ENCODE measurements at regions not wholly inside any gene's neighbourhood (a gene's known extent, or its start where the extent isn't known, plus 50 kb on each side); places are given as distances from the start of the nearest gene placed in this dataset.
"Not testable (repeated sequence)": the region's sequence is repeated elsewhere in the genome, so short reads cannot be mapped to it uniquely, and the experiment has no call there.

DNA sequence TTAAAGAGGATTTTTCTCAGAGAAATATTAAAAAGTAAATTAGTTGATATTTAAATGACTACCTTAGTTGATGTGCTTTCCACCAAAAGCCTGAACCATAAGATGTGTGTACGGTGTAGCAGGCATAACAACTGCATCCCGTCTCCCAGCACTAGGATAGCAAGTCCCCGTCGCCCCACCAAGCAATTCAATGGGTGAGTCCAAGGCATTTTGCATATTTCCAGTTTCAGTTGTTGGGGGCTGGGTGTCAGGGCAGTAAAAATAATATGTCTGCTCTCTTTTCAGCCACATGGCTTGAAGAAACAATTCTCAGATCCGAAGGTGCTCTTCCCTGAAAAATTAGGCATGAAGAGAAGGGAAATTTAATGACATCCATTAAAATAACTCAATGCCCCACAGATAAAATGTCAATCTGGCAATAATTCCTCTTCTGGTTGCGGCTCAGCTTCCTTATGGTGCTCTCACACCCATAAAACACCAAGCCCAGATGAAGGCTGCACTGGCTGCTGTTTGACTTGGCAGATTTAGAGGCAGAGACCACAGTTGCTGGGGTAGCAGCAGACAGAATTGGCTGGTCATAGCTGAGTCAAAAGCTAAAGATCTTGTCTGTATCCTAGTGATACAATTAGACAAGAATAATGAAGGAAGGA, 124.4 kb upstream of the ADCY2 start:
- H3K4me3 ChIP-seq (ENCODE audit: control insufficient read depth, low read depth, low read length) = no peak overlapping the region
- DNase-seq (ENCODE audit: low read depth) = no peak
- TF ChIP-seq, protein P1, sequence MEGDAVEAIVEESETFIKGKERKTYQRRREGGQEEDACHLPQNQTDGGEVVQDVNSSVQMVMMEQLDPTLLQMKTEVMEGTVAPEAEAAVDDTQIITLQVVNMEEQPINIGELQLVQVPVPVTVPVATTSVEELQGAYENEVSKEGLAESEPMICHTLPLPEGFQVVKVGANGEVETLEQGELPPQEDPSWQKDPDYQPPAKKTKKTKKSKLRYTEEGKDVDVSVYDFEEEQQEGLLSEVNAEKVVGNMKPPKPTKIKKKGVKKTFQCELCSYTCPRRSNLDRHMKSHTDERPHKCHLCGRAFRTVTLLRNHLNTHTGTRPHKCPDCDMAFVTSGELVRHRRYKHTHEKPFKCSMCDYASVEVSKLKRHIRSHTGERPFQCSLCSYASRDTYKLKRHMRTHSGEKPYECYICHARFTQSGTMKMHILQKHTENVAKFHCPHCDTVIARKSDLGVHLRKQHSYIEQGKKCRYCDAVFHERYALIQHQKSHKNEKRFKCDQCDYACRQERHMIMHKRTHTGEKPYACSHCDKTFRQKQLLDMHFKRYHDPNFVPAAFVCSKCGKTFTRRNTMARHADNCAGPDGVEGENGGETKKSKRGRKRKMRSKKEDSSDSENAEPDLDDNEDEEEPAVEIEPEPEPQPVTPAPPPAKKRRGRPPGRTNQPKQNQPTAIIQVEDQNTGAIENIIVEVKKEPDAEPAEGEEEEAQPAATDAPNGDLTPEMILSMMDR (IDR thresholded peaks at IDR 0.05; ENCODE audit: control insufficient read depth, insufficient read depth, low read depth, low read length, missing control alignments) = no peak

DNA sequence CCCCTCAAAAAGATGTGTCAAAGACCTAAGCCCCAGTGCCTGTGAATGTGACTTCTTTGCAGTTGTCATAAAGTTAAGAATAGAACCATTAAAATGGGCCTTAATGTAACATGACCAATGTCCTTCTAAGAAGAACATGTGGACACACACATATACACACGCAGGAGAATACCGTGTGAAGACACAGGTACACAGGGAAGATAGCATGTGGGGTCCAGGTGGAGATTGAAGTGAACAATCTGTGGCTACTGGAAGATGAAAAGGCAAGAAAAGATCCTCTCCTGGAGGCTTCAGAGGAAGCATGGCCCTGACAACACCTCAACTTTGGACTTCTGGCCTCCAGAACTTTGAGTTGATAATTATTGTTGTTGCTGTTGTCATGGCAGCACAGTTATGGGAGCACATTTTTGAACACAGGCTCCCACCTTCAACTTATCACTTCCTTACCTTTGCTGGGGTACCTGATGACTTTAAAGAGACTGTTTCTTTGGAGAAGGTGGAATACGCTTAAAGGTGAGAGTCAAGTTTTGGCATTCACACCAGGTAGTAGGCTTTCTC, 123.5 kb upstream of the ADCY2 start:
- no peak overlapping the region for H3K4me3 ChIP-seq (ENCODE audit: control insufficient read depth, low read depth, low read length)
- DNase-seq (ENCODE audit: low read depth) = no peak
- TF ChIP-seq, protein P1 (IDR thresholded peaks at IDR 0.05; ENCODE audit: control insufficient read depth, insufficient read depth, low read depth, low read length, missing control alignments) = no peak

- TF ChIP-seq, protein P1 (IDR thresholded peaks at IDR 0.05; ENCODE audit: control insufficient read depth, insufficient read depth, low read depth, low read length, missing control alignments) = no peak
- no peak overlapping the region for H3K4me3 ChIP-seq (ENCODE audit: control insufficient read depth, low read depth, low read length)
- DNase-seq (ENCODE audit: low read depth) = no peak
Measured at GRCh38 chr5:7274203-7274602, 121.7 kb upstream of the ADCY2 start.

DNA sequence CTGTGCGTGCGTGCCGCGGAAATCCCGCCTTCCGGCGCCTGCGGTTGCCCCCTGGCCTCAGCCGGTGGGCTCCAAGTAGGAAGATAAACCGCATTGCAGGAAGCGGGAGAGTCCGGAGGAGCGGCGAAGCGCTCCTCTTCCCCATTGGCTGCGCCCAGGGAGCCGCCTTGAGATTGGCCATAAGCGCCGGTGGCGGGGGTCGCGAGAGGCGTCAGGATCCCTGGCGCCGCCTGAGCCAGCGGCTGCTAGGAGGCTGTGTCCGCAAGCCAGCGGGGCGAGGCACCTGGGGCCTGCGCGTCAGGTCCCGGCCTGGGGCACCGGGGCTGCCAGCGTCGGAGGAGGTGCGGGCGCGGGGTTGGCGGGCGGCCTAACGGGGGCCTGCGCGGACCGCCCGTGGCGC, 106.3 kb upstream of the ADCY2 start:
- not testable (repeated sequence) for H3K4me3 ChIP-seq (ENCODE audit: control insufficient read depth, low read depth, low read length); DNase-seq (ENCODE audit: low read depth)

DNA sequence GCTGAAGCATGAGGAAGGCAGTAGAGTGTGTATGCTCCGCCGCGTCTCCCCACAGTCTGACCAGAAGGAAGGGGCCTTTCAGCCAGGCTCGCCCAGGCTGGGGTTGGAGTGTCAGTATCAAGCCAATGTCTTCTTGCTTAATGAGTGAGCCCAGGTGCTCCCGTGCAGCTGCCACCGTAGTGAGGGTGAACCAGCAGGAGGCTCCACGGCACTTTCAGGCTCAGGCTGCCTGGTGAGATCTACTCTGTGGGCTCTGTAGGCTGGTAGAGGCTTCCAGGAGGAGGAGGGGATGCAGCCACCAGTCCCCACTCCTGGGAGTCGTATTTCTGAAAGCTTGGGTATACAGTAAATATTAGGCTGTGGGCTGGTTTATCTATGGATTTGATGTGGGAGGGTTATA, 98.1 kb upstream of the ADCY2 start:
- H3K4me3 ChIP-seq (ENCODE audit: control insufficient read depth, low read depth, low read length); DNase-seq (ENCODE audit: low read depth): not testable (repeated sequence)

DNA sequence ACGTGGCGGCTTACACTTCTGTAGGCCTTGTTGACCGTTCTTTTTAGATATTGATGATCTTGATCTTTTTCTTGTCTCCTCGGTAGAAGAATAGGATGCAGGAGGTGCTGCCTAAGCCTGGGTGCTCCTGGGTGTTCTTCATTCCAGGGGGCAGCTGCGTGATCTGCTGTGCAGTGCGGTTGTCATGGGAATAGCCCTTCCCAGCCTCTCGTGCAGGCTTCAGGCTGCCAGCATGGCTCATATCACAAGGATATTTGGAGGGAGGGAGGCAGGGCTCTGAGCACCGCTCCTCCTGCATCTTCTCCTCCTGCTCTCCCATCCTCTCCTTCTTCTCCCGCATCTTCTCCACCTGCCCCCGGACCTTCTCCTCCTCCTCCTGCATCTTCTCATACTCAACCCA, 96.2 kb upstream of the ADCY2 start:
- not testable (repeated sequence) for DNase-seq (ENCODE audit: low read depth); H3K4me3 ChIP-seq (ENCODE audit: control insufficient read depth, low read depth, low read length)

DNA sequence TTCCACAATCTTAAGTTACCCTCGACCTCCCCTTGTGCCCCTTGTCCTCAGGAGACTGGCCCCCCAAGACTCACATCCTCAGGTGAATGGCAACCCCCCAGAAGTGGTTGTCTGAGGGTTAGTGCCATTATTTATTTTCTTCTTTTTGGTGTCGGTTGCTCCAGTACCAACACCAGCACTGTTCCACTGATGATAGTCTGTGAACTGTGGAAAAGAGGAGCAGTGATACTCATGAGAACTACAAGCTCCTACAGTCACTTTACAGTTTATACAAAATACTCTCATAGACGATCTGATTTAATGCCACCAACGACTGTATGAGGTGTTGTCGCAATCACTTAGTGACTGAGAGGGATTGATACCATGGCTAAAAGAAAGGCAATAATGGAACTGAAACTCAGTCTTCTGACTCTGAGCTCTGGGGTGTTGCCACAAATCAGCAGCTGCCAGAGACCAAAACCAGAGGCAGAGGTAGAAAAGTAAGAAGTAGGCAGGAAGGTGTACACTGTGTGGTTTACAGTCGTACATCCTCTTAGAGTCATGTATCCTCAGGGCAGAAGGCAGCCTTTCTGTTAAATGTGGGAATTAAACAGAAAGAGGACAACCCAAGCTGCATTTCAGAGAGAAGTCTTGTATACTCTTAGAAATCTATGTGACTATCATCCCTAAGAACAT, 90.8 kb upstream of the ADCY2 start:
- not testable (repeated sequence) for H3K4me3 ChIP-seq (ENCODE audit: control insufficient read depth, low read depth, low read length); DNase-seq (ENCODE audit: low read depth)

GRCh38 chr5:7306556-7306955, 89.4 kb upstream of the ADCY2 start:
- not testable (repeated sequence) for DNase-seq (ENCODE audit: low read depth)

GRCh38 chr5:7307709-7308108, 88.2 kb upstream of the ADCY2 start:
- DNase-seq (ENCODE audit: low read depth); H3K4me3 ChIP-seq (ENCODE audit: control insufficient read depth, low read depth, low read length): not testable (repeated sequence)

More at GRCh38 chr5:7306556-7306955, 89.4 kb upstream of the ADCY2 start:
- H3K4me3 ChIP-seq (ENCODE audit: control insufficient read depth, low read depth, low read length) = not testable (repeated sequence)

- not testable (repeated sequence) for H3K4me3 ChIP-seq (ENCODE audit: control insufficient read depth, low read depth, low read length)
Measured at GRCh38 chr5:7309715-7310114, 86.2 kb upstream of the ADCY2 start.

DNA sequence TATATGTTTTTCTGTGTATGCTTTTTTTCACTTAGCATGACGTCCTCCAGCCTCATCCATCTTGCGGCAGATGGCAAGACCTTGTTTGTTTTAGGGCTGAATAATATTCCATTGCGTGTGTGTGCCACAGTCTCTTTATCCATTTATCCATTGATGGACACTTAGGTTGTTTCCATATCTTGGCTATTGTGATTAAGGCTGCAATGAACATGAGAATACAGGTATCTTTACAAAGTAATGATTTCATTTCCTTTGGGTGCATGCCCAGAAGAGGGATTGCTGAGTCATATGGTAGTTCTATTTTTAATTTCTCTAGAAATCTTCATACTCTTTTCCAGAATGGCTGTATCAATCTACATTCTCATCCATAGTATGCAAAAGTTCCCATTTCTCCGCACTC, 85.3 kb upstream of the ADCY2 start:
- not testable (repeated sequence) for DNase-seq (ENCODE audit: low read depth); H3K4me3 ChIP-seq (ENCODE audit: control insufficient read depth, low read depth, low read length)

More at GRCh38 chr5:7309715-7310114, 86.2 kb upstream of the ADCY2 start:
- DNase-seq (ENCODE audit: low read depth) = not testable (repeated sequence)

Data from AG09309 (cell line).